ENCODE measurements at regions not wholly inside any gene's neighbourhood (a gene's known extent, or its start where the extent isn't known, plus 50 kb on each side); places are given as distances from the start of the nearest gene placed in this dataset.

DNA sequence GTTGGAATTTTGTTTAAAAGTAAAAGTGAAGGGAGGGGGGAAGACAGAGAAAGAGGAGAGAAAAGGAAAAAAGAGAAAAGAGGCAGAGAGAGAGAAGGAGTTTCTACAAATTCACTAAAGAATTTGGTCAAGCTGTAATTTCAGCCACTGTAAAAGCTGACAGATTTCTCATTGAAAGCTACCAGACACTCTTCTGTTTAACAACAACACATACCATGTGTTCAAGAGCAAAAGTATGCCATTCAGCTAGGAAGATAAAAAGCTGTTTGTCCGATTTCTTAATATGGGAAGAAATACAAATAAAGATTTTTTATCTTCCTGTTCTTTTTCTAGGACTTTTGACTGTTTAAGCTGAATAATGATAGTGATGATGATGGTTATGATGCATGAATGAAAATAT is 204.8 kb upstream of the RSPO3 start:
- no peaks in the 10 kb centered on the region; the same call in 2 of the 3 replicates for H3K9me3 Mint-ChIP-seq
- no peaks in the 10 kb centered on the region for H3K27me3 Mint-ChIP-seq (ENCODE audit: insufficient read depth, low read depth, poor library complexity)
- Histone ChIP-seq H3K9me2 (ENCODE audit: insufficient read depth) (no peaks in the 10 kb centered on the region), H3K4me2 (no peak overlapping the region), H2AFZ (no peak overlapping the region), H4K20me1 (replicated peaks; ENCODE audit: insufficient read depth) (no peaks in the 10 kb centered on the region), H3K79me2 (replicated peaks; ENCODE audit: insufficient read depth) (no peaks in the 10 kb centered on the region), H3K27me3 (ENCODE audit: insufficient read depth) (no peaks in the 10 kb centered on the region), H3F3A (replicated peaks; ENCODE audit: low read depth) (no peaks in the 10 kb centered on the region), H3K4me3 (no peak overlapping the region), H3K27ac (ENCODE audit: low read depth) (no peak overlapping the region), H3K36me3 (ENCODE audit: insufficient read depth) (no peaks in the 10 kb centered on the region), H3K4me1 (ENCODE audit: insufficient read depth) (no peaks in the 10 kb centered on the region)
- no peak overlapping the region for H3K4me3 Mint-ChIP-seq
- ATAC-seq (no peak), DNase-seq (ENCODE audit: low spot score) (no peak)
- H3K27ac Mint-ChIP-seq = no peak overlapping the region
- no peaks in the 10 kb centered on the region for H3K36me3 Mint-ChIP-seq (ENCODE audit: low read depth)
- peaks cover 2% of the 10 kb centered on the region; the same call in 1 of the 3 replicates for H3K4me1 Mint-ChIP-seq
- no peak for TF ChIP-seq CREB1 (CRISPR knock-in tag; IDR thresholded peaks at IDR 0.05; ENCODE audit: low read depth)
- TF ChIP-seq NANOG (IDR thresholded peaks at IDR 0.05; ENCODE audit: borderline replicate concordance) = no peak
- no peak for TF ChIP-seq CTCF (conservative IDR thresholded peaks at IDR 0.05; ENCODE audit: low read depth in 2 of 2)
- TF ChIP-seq ZNF331 (CRISPR knock-in tag; IDR thresholded peaks at IDR 0.05; ENCODE audit: low read depth) = no peak
- no peak for TF ChIP-seq JUNB (IDR thresholded peaks at IDR 0.05; ENCODE audit: unreplicated experiment)
- TF ChIP-seq, protein P1, sequence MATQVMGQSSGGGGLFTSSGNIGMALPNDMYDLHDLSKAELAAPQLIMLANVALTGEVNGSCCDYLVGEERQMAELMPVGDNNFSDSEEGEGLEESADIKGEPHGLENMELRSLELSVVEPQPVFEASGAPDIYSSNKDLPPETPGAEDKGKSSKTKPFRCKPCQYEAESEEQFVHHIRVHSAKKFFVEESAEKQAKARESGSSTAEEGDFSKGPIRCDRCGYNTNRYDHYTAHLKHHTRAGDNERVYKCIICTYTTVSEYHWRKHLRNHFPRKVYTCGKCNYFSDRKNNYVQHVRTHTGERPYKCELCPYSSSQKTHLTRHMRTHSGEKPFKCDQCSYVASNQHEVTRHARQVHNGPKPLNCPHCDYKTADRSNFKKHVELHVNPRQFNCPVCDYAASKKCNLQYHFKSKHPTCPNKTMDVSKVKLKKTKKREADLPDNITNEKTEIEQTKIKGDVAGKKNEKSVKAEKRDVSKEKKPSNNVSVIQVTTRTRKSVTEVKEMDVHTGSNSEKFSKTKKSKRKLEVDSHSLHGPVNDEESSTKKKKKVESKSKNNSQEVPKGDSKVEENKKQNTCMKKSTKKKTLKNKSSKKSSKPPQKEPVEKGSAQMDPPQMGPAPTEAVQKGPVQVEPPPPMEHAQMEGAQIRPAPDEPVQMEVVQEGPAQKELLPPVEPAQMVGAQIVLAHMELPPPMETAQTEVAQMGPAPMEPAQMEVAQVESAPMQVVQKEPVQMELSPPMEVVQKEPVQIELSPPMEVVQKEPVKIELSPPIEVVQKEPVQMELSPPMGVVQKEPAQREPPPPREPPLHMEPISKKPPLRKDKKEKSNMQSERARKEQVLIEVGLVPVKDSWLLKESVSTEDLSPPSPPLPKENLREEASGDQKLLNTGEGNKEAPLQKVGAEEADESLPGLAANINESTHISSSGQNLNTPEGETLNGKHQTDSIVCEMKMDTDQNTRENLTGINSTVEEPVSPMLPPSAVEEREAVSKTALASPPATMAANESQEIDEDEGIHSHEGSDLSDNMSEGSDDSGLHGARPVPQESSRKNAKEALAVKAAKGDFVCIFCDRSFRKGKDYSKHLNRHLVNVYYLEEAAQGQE (IDR thresholded peaks at IDR 0.05; ENCODE audit: unreplicated experiment) = no peak
- TF ChIP-seq, protein P2, sequence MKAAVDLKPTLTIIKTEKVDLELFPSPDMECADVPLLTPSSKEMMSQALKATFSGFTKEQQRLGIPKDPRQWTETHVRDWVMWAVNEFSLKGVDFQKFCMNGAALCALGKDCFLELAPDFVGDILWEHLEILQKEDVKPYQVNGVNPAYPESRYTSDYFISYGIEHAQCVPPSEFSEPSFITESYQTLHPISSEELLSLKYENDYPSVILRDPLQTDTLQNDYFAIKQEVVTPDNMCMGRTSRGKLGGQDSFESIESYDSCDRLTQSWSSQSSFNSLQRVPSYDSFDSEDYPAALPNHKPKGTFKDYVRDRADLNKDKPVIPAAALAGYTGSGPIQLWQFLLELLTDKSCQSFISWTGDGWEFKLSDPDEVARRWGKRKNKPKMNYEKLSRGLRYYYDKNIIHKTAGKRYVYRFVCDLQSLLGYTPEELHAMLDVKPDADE (IDR thresholded peaks at IDR 0.05) = no peak
- TF ChIP-seq STAT1 (IDR thresholded peaks at IDR 0.05; ENCODE audit: unreplicated experiment) = no peak
- no peak for TF ChIP-seq EZH2 (IDR thresholded peaks at IDR 0.05; ENCODE audit: low read depth, unreplicated experiment)
- TF ChIP-seq, protein P3, sequence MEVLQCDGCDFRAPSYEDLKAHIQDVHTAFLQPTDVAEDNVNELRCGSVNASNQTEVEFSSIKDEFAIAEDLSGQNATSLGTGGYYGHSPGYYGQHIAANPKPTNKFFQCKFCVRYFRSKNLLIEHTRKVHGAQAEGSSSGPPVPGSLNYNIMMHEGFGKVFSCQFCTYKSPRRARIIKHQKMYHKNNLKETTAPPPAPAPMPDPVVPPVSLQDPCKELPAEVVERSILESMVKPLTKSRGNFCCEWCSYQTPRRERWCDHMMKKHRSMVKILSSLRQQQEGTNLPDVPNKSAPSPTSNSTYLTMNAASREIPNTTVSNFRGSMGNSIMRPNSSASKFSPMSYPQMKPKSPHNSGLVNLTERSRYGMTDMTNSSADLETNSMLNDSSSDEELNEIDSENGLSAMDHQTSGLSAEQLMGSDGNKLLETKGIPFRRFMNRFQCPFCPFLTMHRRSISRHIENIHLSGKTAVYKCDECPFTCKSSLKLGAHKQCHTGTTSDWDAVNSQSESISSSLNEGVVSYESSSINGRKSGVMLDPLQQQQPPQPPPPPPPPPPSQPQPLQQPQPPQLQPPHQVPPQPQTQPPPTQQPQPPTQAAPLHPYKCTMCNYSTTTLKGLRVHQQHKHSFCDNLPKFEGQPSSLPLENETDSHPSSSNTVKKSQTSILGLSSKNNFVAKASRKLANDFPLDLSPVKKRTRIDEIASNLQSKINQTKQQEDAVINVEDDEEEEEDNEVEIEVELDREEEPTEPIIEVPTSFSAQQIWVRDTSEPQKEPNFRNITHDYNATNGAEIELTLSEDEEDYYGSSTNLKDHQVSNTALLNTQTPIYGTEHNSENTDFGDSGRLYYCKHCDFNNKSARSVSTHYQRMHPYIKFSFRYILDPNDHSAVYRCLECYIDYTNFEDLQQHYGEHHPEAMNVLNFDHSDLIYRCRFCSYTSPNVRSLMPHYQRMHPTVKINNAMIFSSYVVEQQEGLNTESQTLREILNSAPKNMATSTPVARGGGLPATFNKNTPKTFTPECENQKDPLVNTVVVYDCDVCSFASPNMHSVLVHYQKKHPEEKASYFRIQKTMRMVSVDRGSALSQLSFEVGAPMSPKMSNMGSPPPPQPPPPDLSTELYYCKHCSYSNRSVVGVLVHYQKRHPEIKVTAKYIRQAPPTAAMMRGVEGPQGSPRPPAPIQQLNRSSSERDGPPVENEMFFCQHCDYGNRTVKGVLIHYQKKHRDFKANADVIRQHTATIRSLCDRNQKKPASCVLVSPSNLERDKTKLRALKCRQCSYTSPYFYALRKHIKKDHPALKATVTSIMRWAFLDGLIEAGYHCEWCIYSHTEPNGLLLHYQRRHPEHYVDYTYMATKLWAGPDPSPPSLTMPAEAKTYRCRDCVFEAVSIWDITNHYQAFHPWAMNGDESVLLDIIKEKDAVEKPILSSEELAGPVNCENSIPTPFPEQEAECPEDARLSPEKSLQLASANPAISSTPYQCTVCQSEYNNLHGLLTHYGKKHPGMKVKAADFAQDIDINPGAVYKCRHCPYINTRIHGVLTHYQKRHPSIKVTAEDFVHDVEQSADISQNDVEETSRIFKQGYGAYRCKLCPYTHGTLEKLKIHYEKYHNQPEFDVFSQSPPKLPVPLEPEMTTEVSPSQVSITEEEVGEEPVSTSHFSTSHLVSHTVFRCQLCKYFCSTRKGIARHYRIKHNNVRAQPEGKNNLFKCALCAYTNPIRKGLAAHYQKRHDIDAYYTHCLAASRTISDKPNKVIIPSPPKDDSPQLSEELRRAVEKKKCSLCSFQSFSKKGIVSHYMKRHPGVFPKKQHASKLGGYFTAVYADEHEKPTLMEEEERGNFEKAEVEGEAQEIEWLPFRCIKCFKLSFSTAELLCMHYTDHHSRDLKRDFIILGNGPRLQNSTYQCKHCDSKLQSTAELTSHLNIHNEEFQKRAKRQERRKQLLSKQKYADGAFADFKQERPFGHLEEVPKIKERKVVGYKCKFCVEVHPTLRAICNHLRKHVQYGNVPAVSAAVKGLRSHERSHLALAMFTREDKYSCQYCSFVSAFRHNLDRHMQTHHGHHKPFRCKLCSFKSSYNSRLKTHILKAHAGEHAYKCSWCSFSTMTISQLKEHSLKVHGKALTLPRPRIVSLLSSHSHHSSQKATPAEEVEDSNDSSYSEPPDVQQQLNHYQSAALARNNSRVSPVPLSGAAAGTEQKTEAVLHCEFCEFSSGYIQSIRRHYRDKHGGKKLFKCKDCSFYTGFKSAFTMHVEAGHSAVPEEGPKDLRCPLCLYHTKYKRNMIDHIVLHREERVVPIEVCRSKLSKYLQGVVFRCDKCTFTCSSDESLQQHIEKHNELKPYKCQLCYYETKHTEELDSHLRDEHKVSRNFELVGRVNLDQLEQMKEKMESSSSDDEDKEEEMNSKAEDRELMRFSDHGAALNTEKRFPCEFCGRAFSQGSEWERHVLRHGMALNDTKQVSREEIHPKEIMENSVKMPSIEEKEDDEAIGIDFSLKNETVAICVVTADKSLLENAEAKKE (CRISPR knock-in tag; IDR thresholded peaks at IDR 0.05) = no peak
- TF ChIP-seq ZNF114 (CRISPR knock-in tag; IDR thresholded peaks at IDR 0.05) = no peak
- no peak for TF ChIP-seq EZH2phosphoT487 (IDR thresholded peaks at IDR 0.05; ENCODE audit: unreplicated experiment)
- no peak for TF ChIP-seq POLR2AphosphoS5 (IDR thresholded peaks at IDR 0.05; ENCODE audit: low read depth)
